K562 (cell line): ENCODE measurements at regions not wholly inside any gene's neighbourhood (a gene's known extent, or its start where the extent isn't known, plus 50 kb on each side); places are given as distances from the start of the nearest gene placed in this dataset.

Source experiments
- CREM ChIP-seq: IDR thresholded peaks from 2 replicates; pipeline ENCODE4 v1.6.1; 2014; ENCODE audit warnings: antibody characterized with exemption, low read depth
- ZNF124 ChIP-seq: sonication (generic); formaldehyde crosslinking; IDR thresholded peaks from 2 replicates; pipeline ENCODE4 v1.8.1; 2022; ENCODE audit warnings: missing genetic modification reagents
- TF ChIP-seq, protein P1 (sequence below): IDR thresholded peaks from 3 replicates; pipeline ENCODE4 v1.6.1; 2011; ENCODE audit warnings: borderline replicate concordance, mild to moderate bottlenecking, moderate library complexity; ENCODE audit not compliant: insufficient read length; ENCODE audit errors: extremely low read depth
- TF ChIP-seq, protein P2 (sequence below), 3 experiments: IDR thresholded peaks in 2 of 3; conservative IDR thresholded peaks in 1 of 3; 2 replicates each; pipeline ENCODE4 v1.5.1; 2011 to 2012; ENCODE audit warnings: low read length in 3 of 3, mild to moderate bottlenecking in 3 of 3, control low read depth in 2 of 3, improper control_type of control experiment in 1 of 3, inconsistent platforms in 1 of 3, low read depth in 1 of 3, mixed read lengths in 1 of 3, moderate library complexity in 1 of 3; ENCODE audit not compliant: insufficient read depth in 2 of 3

DNA sequence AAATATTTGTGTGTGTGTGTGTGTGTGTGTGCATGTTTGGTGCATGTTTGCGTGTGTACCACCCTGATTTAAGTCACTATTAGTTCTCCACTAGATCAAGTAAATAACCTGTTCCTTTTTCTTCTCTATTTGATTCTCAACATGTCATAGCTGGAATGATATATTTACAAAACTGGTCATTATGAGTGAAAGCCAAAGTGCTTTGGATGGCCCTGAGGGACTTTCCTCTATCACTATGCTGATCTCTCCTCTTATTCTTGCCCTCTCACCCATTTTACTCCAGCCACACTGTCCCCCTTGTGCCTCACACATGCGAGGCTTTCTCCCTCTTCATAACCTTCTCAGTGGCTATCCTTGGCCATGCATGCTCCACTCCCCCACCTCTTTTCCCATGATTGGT is 144.6 kb upstream of the NMUR2 start:
- TF ChIP-seq, protein P1, sequence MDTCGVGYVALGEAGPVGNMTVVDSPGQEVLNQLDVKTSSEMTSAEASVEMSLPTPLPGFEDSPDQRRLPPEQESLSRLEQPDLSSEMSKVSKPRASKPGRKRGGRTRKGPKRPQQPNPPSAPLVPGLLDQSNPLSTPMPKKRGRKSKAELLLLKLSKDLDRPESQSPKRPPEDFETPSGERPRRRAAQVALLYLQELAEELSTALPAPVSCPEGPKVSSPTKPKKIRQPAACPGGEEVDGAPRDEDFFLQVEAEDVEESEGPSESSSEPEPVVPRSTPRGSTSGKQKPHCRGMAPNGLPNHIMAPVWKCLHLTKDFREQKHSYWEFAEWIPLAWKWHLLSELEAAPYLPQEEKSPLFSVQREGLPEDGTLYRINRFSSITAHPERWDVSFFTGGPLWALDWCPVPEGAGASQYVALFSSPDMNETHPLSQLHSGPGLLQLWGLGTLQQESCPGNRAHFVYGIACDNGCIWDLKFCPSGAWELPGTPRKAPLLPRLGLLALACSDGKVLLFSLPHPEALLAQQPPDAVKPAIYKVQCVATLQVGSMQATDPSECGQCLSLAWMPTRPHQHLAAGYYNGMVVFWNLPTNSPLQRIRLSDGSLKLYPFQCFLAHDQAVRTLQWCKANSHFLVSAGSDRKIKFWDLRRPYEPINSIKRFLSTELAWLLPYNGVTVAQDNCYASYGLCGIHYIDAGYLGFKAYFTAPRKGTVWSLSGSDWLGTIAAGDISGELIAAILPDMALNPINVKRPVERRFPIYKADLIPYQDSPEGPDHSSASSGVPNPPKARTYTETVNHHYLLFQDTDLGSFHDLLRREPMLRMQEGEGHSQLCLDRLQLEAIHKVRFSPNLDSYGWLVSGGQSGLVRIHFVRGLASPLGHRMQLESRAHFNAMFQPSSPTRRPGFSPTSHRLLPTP: no peak
- no peak for TF ChIP-seq CREM
- no peak for TF ChIP-seq ZNF124 (CRISPR knock-in tag)
- TF ChIP-seq, protein P2, sequence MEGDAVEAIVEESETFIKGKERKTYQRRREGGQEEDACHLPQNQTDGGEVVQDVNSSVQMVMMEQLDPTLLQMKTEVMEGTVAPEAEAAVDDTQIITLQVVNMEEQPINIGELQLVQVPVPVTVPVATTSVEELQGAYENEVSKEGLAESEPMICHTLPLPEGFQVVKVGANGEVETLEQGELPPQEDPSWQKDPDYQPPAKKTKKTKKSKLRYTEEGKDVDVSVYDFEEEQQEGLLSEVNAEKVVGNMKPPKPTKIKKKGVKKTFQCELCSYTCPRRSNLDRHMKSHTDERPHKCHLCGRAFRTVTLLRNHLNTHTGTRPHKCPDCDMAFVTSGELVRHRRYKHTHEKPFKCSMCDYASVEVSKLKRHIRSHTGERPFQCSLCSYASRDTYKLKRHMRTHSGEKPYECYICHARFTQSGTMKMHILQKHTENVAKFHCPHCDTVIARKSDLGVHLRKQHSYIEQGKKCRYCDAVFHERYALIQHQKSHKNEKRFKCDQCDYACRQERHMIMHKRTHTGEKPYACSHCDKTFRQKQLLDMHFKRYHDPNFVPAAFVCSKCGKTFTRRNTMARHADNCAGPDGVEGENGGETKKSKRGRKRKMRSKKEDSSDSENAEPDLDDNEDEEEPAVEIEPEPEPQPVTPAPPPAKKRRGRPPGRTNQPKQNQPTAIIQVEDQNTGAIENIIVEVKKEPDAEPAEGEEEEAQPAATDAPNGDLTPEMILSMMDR (IDR thresholded peaks at IDR 0.05 in 2 of 3, conservative IDR thresholded peaks at IDR 0.05 in 1 of 3; ENCODE audit: insufficient read depth in 2 of 3, low read depth in 1 of 3, low read length in 3 of 3): no peak
